ENCODE measurements at regions not wholly inside any gene's neighbourhood (a gene's known extent, or its start where the extent isn't known, plus 50 kb on each side); places are given as distances from the start of the nearest gene placed in this dataset.

DNA sequence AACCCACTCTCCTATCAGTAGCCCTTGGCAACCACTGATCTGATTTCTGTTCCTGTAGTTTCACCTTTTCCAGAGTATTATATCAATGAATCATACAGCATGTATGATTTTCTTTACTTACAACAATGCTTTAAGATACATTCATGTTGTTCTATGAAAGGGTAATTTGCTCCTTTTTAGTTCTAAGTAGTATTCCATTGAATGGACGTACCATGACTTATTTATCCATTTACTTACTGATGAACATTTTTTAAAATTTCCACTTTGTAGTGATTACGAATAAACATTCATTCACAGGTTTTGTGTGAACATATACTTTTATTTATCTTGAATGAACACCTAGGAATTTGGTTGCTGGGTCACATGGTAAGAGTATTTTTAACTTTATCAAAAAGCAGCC lies 620.8 kb downstream of the HTR1A start:
- H3K4me1 ChIP-seq (ENCODE audit: insufficient read depth, low read length): no peaks in the 10 kb centered on the region
- Mint-ChIP-seq H3K9me3 (peaks cover 0 to 23% (median 4%) of the 10 kb centered on the region in 5 donors), H3K4me1 (no peaks in the 10 kb centered on the region), H3K27me3 (peaks cover 0 to 2% of the 10 kb centered on the region in 2 donors), H3K27ac (no peak overlapping the region), H3K36me3 (no peaks in the 10 kb centered on the region), H3K4me3 (no peak overlapping the region)
- H3K9me3 ChIP-seq (ENCODE audit: low read length): no peaks in the 10 kb centered on the region
- H3K27ac ChIP-seq (ENCODE audit: low read depth, low read length): no peak overlapping the region
- no peak for DNase-seq
- ChIA-PET CTCF (no interaction called here), POLR2A (no interaction called here)
- no peaks in the 10 kb centered on the region for H3K27me3 ChIP-seq (ENCODE audit: insufficient read depth, low read length, poor library complexity, severe bottlenecking)
- no peak overlapping the region for H3K4me3 ChIP-seq (ENCODE audit: low read length)
- no peaks in the 10 kb centered on the region for H3K36me3 ChIP-seq (ENCODE audit: insufficient read depth, low read length)

DNA sequence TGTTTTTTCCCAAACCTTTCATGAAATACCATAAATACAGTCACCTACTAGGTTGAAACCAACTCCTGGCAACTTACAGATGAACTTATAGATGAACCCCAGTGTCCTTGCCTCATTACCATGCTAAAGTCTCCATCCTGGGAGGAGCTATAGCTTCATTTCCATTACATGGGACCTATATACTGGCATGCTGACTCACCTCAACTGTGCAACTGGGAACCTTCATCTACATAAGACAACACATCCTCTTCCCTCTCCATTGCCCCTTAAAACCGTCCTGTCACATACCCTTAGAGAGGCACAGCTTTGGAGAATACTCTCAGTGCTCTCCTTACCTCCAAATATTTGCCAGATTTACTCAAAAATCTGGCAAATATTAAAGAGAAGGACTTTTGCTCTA lies 638.3 kb downstream of the HTR1A start:
- Mint-ChIP-seq H3K27me3 (no peaks in the 10 kb centered on the region), H3K4me1 (no peaks in the 10 kb centered on the region), H3K27ac (no peak overlapping the region), H3K36me3 (no peaks in the 10 kb centered on the region), H3K9me3 (peaks cover 0 to 22% (median 2%) of the 10 kb centered on the region in 5 donors), H3K4me3 (no peak overlapping the region)
- H3K4me3 ChIP-seq (ENCODE audit: low read length): no peak overlapping the region
- H3K9me3 ChIP-seq (ENCODE audit: low read length): no peaks in the 10 kb centered on the region
- H3K36me3 ChIP-seq (ENCODE audit: insufficient read depth, low read length): no peaks in the 10 kb centered on the region
- no peak overlapping the region for H3K27ac ChIP-seq (ENCODE audit: low read depth, low read length)
- ChIA-PET POLR2A (no interaction called here), CTCF (no interaction called here)
- H3K27me3 ChIP-seq (ENCODE audit: insufficient read depth, low read length, poor library complexity, severe bottlenecking): no peaks in the 10 kb centered on the region
- no peak for DNase-seq
- H3K4me1 ChIP-seq (ENCODE audit: insufficient read depth, low read length): no peaks in the 10 kb centered on the region

- POLR2A ChIA-PET: no interaction called here
- Histone ChIP-seq H3K4me1 (ENCODE audit: insufficient read depth, low read length) (no peaks in the 10 kb centered on the region), H3K27ac (ENCODE audit: low read depth, low read length) (no peak overlapping the region), H3K9me3 (ENCODE audit: low read length) (no peaks in the 10 kb centered on the region), H3K27me3 (ENCODE audit: insufficient read depth, low read length, poor library complexity, severe bottlenecking) (no peaks in the 10 kb centered on the region), H3K36me3 (ENCODE audit: insufficient read depth, low read length) (no peaks in the 10 kb centered on the region), H3K4me3 (ENCODE audit: low read length) (no peak overlapping the region)
- H3K9me3 Mint-ChIP-seq: peaks cover 0 to 13% (median 2%) of the 10 kb centered on the region in 5 donors
- CTCF ChIA-PET: no interaction called here
- H3K27me3 Mint-ChIP-seq: no peaks in the 10 kb centered on the region
- no peaks in the 10 kb centered on the region for H3K4me1 Mint-ChIP-seq
- no peak for DNase-seq
- H3K4me3 Mint-ChIP-seq: no peak overlapping the region
- H3K27ac Mint-ChIP-seq: no peak overlapping the region
- no peaks in the 10 kb centered on the region for H3K36me3 Mint-ChIP-seq
Observed at GRCh38 chr5:63314551-63314950, 647.7 kb downstream of the HTR1A start.

DNA sequence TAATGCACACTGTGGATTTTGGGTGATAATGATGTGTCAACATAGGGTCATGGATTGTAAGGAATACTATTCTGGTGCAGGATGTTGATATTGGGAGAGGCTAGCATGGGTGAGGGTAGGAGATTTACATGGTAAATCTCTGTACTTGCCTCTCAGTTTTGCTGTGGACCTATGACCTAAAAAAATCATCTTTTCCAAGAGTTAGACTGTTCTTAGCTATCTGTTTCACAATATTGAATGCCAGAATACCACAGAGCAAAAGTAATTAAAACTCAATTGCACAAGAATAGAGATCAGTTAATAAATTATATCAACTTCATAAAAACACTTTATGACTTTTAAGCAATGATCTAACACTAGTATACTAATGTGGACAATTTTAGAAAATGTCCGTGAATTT lies 651.6 kb downstream of the HTR1A start:
- no peaks in the 10 kb centered on the region for H3K27me3 ChIP-seq (ENCODE audit: insufficient read depth, low read length, poor library complexity, severe bottlenecking)
- H3K9me3 ChIP-seq (ENCODE audit: low read length): no peaks in the 10 kb centered on the region
- POLR2A ChIA-PET: no interaction called here
- no peak for DNase-seq
- Mint-ChIP-seq H3K4me3 (no peak overlapping the region), H3K27ac (peak overlapping the region in 1 of 8 donors; percentile 10), H3K4me1 (no peaks in the 10 kb centered on the region), H3K27me3 (no peaks in the 10 kb centered on the region), H3K36me3 (no peaks in the 10 kb centered on the region), H3K9me3 (peaks cover 0 to 27% (median 5%) of the 10 kb centered on the region in 5 donors)
- H3K4me1 ChIP-seq (ENCODE audit: insufficient read depth, low read length): no peaks in the 10 kb centered on the region
- H3K36me3 ChIP-seq (ENCODE audit: insufficient read depth, low read length): no peaks in the 10 kb centered on the region
- CTCF ChIA-PET: no interaction called here
- H3K4me3 ChIP-seq (ENCODE audit: low read length): no peak overlapping the region
- no peak overlapping the region for H3K27ac ChIP-seq (ENCODE audit: low read depth, low read length)

DNA sequence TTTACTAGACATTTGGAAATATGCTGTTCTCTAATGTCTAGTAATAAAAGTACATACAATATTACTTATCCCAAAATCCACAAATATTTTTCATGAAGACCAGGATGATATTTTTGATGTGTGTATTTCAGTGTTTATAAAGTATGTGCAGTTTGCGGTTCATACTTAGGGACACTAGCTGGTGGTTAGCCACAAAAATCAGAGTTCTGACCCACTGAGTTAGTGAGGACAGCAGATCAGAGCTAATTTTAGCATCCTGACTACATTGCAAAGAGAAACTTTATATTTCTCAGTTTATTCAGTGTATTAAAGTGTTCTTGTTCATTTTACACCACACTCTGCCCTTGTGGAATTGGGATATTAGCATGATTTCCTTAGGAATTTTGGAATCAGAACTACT lies 655.3 kb downstream of the HTR1A start:
- Mint-ChIP-seq H3K27me3 (no peaks in the 10 kb centered on the region), H3K4me1 (no peaks in the 10 kb centered on the region), H3K9me3 (peaks cover 0 to 26% (median 8%) of the 10 kb centered on the region in 5 donors), H3K36me3 (no peaks in the 10 kb centered on the region), H3K27ac (no peak overlapping the region), H3K4me3 (no peak overlapping the region)
- Histone ChIP-seq H3K9me3 (ENCODE audit: low read length) (no peaks in the 10 kb centered on the region), H3K36me3 (ENCODE audit: insufficient read depth, low read length) (no peaks in the 10 kb centered on the region), H3K4me3 (ENCODE audit: low read length) (no peak overlapping the region), H3K4me1 (ENCODE audit: insufficient read depth, low read length) (no peaks in the 10 kb centered on the region), H3K27me3 (ENCODE audit: insufficient read depth, low read length, poor library complexity, severe bottlenecking) (no peaks in the 10 kb centered on the region), H3K27ac (ENCODE audit: low read depth, low read length) (no peak overlapping the region)
- CTCF ChIA-PET: no interaction called here
- DNase-seq: no peak
- POLR2A ChIA-PET: no interaction called here

- ChIA-PET CTCF (no interaction called here), POLR2A (no interaction called here)
- no peak overlapping the region for H3K27ac Mint-ChIP-seq
- H3K4me1 Mint-ChIP-seq: no peaks in the 10 kb centered on the region
- Histone ChIP-seq H3K9me3 (ENCODE audit: low read length) (no peaks in the 10 kb centered on the region), H3K4me1 (ENCODE audit: insufficient read depth, low read length) (no peaks in the 10 kb centered on the region), H3K4me3 (ENCODE audit: low read length) (no peak overlapping the region), H3K27ac (ENCODE audit: low read depth, low read length) (no peak overlapping the region), H3K27me3 (ENCODE audit: insufficient read depth, low read length, poor library complexity, severe bottlenecking) (no peaks in the 10 kb centered on the region), H3K36me3 (ENCODE audit: insufficient read depth, low read length) (no peaks in the 10 kb centered on the region)
- no peaks in the 10 kb centered on the region for H3K36me3 Mint-ChIP-seq
- H3K9me3 Mint-ChIP-seq: peaks cover 0 to 2% (median 2%) of the 10 kb centered on the region in 5 donors
- no peak overlapping the region for H3K4me3 Mint-ChIP-seq
- DNase-seq: no peak
- no peaks in the 10 kb centered on the region for H3K27me3 Mint-ChIP-seq
Observed at GRCh38 chr5:63293317-63293716, 668.9 kb downstream of the HTR1A start.

GRCh38 chr5:63286724-63287123 lies 675.5 kb downstream of the HTR1A start:
- Histone ChIP-seq H3K9me3 (ENCODE audit: low read length) (no peaks in the 10 kb centered on the region), H3K4me3 (ENCODE audit: low read length) (no peak overlapping the region), H3K4me1 (ENCODE audit: insufficient read depth, low read length) (no peaks in the 10 kb centered on the region), H3K27ac (ENCODE audit: low read depth, low read length) (no peak overlapping the region), H3K27me3 (ENCODE audit: insufficient read depth, low read length, poor library complexity, severe bottlenecking) (no peaks in the 10 kb centered on the region), H3K36me3 (ENCODE audit: insufficient read depth, low read length) (no peaks in the 10 kb centered on the region)
- Mint-ChIP-seq H3K4me3 (no peak overlapping the region), H3K27me3 (no peaks in the 10 kb centered on the region), H3K36me3 (no peaks in the 10 kb centered on the region), H3K9me3 (peaks cover 3 to 10% (median 5%) of the 10 kb centered on the region in 5 donors), H3K4me1 (no peaks in the 10 kb centered on the region), H3K27ac (no peak overlapping the region)
- ChIA-PET POLR2A (no interaction called here), CTCF (no interaction called here)
- no peak for DNase-seq

GRCh38 chr5:63263411-63263810 lies 684.8 kb downstream of the LRRC70 start:
- Mint-ChIP-seq H3K36me3 (no peaks in the 10 kb centered on the region), H3K4me3 (no peak overlapping the region), H3K27me3 (no peaks in the 10 kb centered on the region), H3K4me1 (no peaks in the 10 kb centered on the region), H3K9me3 (peaks cover 0 to 13% (median 2%) of the 10 kb centered on the region in 5 donors), H3K27ac (no peak overlapping the region)
- DNase-seq: no peak
- Histone ChIP-seq H3K4me1 (ENCODE audit: insufficient read depth, low read length) (no peaks in the 10 kb centered on the region), H3K4me3 (ENCODE audit: low read length) (no peak overlapping the region), H3K27me3 (ENCODE audit: insufficient read depth, low read length, poor library complexity, severe bottlenecking) (no peaks in the 10 kb centered on the region), H3K27ac (ENCODE audit: low read depth, low read length) (no peak overlapping the region), H3K9me3 (ENCODE audit: low read length) (no peaks in the 10 kb centered on the region), H3K36me3 (ENCODE audit: insufficient read depth, low read length) (no peaks in the 10 kb centered on the region)
- CTCF ChIA-PET: no interaction called here
- POLR2A ChIA-PET: no interaction called here

All from CD8-positive, alpha-beta memory T cell (primary cell).